ENCODE measurements at regions not wholly inside any gene's neighbourhood (a gene's known extent, or its start where the extent isn't known, plus 50 kb on each side); places are given as distances from the start of the nearest gene placed in this dataset.

- Histone ChIP-seq H3K4me3 (replicated peaks; ENCODE audit: insufficient read depth, low read length) (no peak overlapping the region), H3K27ac (replicated peaks) (no peak overlapping the region), H3K27me3 (ENCODE audit: insufficient read depth, poor library complexity, severe bottlenecking) (peaks cover 4% of the 10 kb centered on the region)
- no peak for DNase-seq (ENCODE audit: low read depth in 1 of 2, low spot score in 1 of 2)
- no peak for TF ChIP-seq GABPA (IDR thresholded peaks at IDR 0.05; ENCODE audit: low read depth)
- TF ChIP-seq, protein P1, sequence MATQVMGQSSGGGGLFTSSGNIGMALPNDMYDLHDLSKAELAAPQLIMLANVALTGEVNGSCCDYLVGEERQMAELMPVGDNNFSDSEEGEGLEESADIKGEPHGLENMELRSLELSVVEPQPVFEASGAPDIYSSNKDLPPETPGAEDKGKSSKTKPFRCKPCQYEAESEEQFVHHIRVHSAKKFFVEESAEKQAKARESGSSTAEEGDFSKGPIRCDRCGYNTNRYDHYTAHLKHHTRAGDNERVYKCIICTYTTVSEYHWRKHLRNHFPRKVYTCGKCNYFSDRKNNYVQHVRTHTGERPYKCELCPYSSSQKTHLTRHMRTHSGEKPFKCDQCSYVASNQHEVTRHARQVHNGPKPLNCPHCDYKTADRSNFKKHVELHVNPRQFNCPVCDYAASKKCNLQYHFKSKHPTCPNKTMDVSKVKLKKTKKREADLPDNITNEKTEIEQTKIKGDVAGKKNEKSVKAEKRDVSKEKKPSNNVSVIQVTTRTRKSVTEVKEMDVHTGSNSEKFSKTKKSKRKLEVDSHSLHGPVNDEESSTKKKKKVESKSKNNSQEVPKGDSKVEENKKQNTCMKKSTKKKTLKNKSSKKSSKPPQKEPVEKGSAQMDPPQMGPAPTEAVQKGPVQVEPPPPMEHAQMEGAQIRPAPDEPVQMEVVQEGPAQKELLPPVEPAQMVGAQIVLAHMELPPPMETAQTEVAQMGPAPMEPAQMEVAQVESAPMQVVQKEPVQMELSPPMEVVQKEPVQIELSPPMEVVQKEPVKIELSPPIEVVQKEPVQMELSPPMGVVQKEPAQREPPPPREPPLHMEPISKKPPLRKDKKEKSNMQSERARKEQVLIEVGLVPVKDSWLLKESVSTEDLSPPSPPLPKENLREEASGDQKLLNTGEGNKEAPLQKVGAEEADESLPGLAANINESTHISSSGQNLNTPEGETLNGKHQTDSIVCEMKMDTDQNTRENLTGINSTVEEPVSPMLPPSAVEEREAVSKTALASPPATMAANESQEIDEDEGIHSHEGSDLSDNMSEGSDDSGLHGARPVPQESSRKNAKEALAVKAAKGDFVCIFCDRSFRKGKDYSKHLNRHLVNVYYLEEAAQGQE (IDR thresholded peaks at IDR 0.05; ENCODE audit: insufficient replicate concordance, low read depth): no peak
- TF ChIP-seq CTCF (IDR thresholded peaks at IDR 0.05; ENCODE audit: insufficient read depth, low read length): no peak
Measured at GRCh38 chr2:160909781-160910242, 250.4 kb upstream of the TANK start.

GRCh38 chr2:160910681-160911080 is 249.5 kb upstream of the TANK start:
- TF ChIP-seq POLR2AphosphoS5 (IDR thresholded peaks at IDR 0.05; ENCODE audit: low read depth) (no peak), CTCF (IDR thresholded peaks at IDR 0.05; ENCODE audit: insufficient read depth, low read length) (no peak), SPI1 (IDR thresholded peaks at IDR 0.05; ENCODE audit: borderline replicate concordance, low read depth) (no peak), GABPA (IDR thresholded peaks at IDR 0.05; ENCODE audit: low read depth) (no peak)
- TF ChIP-seq, protein P1 (IDR thresholded peaks at IDR 0.05; ENCODE audit: insufficient replicate concordance, low read depth): no peak
- no peak overlapping the region for H3K27ac ChIP-seq (replicated peaks)
- peaks cover 4% of the 10 kb centered on the region for H3K27me3 ChIP-seq (ENCODE audit: insufficient read depth, poor library complexity, severe bottlenecking)
- H3K4me3 ChIP-seq (replicated peaks; ENCODE audit: insufficient read depth, low read length): no peak overlapping the region
- DNase-seq (ENCODE audit: low read depth in 1 of 2, low spot score in 1 of 2): no peak

DNA sequence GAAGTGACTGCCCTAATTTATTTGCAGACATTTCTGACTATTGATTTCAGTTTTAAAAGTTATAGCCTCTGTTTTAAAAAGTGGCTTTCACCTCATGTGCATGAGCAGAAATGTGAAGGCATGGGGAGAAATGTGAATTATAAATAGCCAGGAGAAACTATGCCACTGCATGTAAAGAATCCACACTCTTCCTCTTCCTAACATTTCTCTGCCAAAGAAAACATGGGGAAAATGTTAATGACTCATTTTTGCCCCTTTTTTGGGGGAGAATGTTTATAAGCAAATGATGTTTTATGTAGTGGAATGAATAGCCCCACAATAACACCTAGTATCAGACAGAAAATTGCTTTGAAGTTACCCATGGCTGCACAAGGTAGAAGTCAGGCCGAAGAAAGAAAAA is 249.0 kb upstream of the TANK start:
- H3K27me3 ChIP-seq (ENCODE audit: insufficient read depth, poor library complexity, severe bottlenecking): peaks cover 4% of the 10 kb centered on the region
- no peak overlapping the region for H3K4me3 ChIP-seq (replicated peaks; ENCODE audit: insufficient read depth, low read length)

More for the DNA sequence above, 249.0 kb upstream of the TANK start:
- DNase-seq (ENCODE audit: low read depth in 1 of 2, low spot score in 1 of 2): no peak
- TF ChIP-seq CTCF (IDR thresholded peaks at IDR 0.05; ENCODE audit: insufficient read depth, low read length): no peak
- TF ChIP-seq POLR2AphosphoS5 (IDR thresholded peaks at IDR 0.05; ENCODE audit: low read depth): no peak
- TF ChIP-seq GABPA (IDR thresholded peaks at IDR 0.05; ENCODE audit: low read depth): no peak
- TF ChIP-seq SPI1 (IDR thresholded peaks at IDR 0.05; ENCODE audit: borderline replicate concordance, low read depth): no peak
- TF ChIP-seq, protein P1 (IDR thresholded peaks at IDR 0.05; ENCODE audit: insufficient replicate concordance, low read depth): no peak
- H3K27ac ChIP-seq (replicated peaks): no peak overlapping the region
